Activated naive CD4-positive, alpha-beta T cell treated with anti-CD3 and anti-CD28 coated beads, Interleukin-2, amount 50 U/mL, for 72 hours (primary cell): ENCODE measurements at regions not wholly inside any gene's neighbourhood (a gene's known extent, or its start where the extent isn't known, plus 50 kb on each side); places are given as distances from the start of the nearest gene placed in this dataset.

Experiments used
- ATAC-seq, 2 donors: fragments of 150-1000 bp; cut with Tn5 transposase; 2 replicates each; pipeline ENCODE4 v1.10.0; 2021; ENCODE audit warnings: mild to moderate bottlenecking in 2 of 2, moderate library complexity in 2 of 2
- DNase-seq, 2 donors: peaks; one replicate each; pipeline ENCODE4 v3.0.0; 2021 to 2022; ENCODE audit warnings: low spot score in 2 of 2
- H3K27ac Mint-ChIP-seq, 2 donors: one replicate each; pipeline ENCODE4 v1.8.0; 2022; ENCODE audit warnings: mild to moderate bottlenecking in 2 of 2, mixed read lengths in 2 of 2
- H3K36me3 Mint-ChIP-seq, 2 donors: one replicate each; pipeline ENCODE4 v1.8.0; 2022; ENCODE audit warnings: mixed read lengths in 2 of 2
- H3K9me3 Mint-ChIP-seq, 2 donors: one replicate each; pipeline ENCODE4 v1.8.0; 2022; ENCODE audit warnings: mixed read lengths in 2 of 2

DNA sequence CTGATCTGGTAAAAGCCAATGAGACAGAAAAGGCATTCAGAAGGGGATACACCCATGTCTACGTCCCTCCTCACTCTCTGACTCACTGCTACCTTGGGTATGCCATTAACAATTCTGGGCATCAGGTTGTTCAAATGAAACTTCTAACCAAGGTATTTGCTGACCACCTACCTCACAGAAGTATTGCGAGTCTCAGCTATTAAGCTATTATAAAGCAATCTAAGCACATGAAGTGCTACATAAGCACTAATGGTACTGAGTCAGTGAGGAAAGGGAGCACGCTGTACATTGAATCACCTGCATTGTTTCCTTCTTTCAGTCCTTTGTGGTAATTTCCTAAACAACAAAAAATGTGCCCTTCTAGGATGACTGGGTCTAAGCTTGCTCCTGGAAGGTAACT, 62.8 kb upstream of the CCDC91 start:
- ATAC-seq (no peak), DNase-seq (no peak)
- Mint-ChIP-seq H3K36me3 (no peaks in the 10 kb centered on the region), H3K27ac (no peak overlapping the region), H3K9me3 (no peaks in the 10 kb centered on the region)

DNA sequence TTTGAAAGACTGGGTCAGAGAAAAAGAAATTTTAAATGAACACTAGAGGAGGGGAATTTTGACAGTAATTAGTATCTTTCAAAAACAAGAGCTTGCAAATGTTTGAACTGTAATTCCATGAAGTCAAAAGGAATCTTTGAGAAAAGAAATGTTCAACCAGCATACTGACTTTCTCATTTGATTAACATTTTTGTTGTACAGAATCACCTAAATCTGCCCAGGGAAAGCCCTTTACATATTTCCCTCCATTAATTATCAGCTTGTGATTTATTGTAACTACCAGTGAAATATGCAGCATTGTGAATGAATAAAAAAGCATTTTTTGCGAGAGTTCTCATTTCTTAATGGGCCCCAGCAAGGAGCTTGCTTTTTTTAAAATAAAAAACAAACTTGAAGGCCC, 61.2 kb upstream of the CCDC91 start:
- H3K36me3 Mint-ChIP-seq = no peaks in the 10 kb centered on the region
- H3K9me3 Mint-ChIP-seq = no peaks in the 10 kb centered on the region
- ATAC-seq = no peak
- no peak overlapping the region for H3K27ac Mint-ChIP-seq
- DNase-seq = no peak

DNA sequence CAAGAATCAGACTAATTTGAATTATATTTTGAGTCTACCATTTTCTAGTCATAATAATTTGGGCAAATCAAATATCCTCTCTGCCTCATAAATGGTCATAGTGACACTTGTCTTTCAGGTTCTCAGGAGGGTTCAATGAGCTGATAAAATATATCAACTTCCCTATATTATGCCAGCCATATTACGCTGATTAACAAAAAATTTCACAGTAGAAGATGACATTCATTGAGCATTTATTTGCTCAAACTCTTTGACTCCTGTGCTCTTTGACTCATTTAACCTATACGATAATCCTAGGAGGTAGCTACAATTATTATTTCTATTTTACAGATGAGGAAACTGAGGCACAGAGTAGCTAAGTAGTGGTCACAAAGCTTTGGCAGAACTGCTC, 60.0 kb upstream of the CCDC91 start:
- Mint-ChIP-seq H3K36me3 (no peaks in the 10 kb centered on the region), H3K27ac (no peak overlapping the region), H3K9me3 (no peaks in the 10 kb centered on the region)
- ATAC-seq (no peak), DNase-seq (no peak)

DNA sequence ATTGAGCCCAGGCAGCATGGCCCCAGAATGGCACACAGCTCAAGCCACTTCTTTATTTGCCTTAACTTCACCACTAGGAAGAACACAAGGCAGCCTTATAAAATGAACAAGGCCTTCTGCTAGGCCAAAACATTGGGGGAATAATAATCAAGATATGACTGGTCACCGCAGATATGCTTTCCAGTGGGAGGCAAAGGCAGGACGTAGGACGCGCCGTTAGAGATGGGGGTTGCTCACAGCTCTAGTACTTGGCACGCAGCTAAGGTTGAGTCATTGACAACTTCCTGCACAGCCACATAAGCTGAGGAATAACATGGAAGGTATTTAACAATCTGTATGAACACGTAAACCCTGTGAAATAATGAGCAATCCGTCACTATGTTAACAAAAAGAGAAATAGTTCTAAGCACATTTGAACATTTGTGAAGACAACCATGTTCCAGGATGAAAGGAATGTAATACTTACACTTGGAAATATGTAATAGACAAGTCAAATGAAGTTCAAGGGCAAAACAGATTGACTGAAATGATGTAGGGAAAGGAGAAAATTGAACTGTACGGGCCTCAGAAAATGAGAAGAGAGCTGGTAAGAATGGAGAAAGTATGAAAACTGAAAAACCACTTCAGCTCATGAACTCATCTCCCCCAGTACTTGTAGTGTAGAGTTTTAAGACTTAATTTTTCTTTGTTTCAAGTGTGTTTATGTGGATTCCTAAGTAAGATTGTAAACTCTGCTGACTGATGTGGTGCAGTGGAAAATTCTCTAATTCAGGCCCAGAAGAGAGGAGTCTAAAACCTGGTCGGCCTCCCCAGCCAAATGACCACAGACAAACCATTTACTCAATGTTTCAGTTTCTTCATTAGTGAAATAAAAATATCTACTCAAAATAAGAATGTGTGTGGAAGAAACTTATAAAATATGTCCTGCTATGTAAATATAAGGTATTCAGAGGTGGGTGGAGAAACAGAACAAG, 59.3 kb upstream of the CCDC91 start:
- no peaks in the 10 kb centered on the region for H3K9me3 Mint-ChIP-seq
- DNase-seq (no peak), ATAC-seq (peak in 1 of 2 donors; percentile 68)
- no peaks in the 10 kb centered on the region for H3K36me3 Mint-ChIP-seq
- H3K27ac Mint-ChIP-seq = no peak overlapping the region

DNA sequence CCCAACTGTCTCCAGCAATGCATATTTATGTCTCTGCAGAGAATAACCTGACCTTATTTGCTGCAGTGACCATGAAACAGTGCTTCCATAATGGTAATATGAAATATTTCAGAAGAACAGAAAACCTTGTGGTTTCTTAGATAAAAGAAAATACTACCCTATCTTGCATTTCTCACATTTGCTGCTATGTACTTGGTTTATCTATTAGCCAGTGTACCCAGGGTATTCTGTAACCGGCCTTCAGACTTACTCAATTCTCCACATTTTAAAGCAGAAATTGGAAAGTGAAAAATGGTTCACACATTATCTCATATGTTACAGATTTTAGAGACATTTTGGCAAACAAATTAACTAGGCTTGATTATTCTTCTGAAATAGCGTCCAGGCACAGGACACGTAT, 57.9 kb upstream of the CCDC91 start:
- no peak for ATAC-seq
- H3K36me3 Mint-ChIP-seq = no peaks in the 10 kb centered on the region
- H3K9me3 Mint-ChIP-seq = no peaks in the 10 kb centered on the region
- DNase-seq = no peak
- no peak overlapping the region for H3K27ac Mint-ChIP-seq

GRCh38 chr12:28135801-28136439, 54.3 kb upstream of the CCDC91 start:
- DNase-seq = no peak
- no peaks in the 10 kb centered on the region for H3K36me3 Mint-ChIP-seq
- H3K9me3 Mint-ChIP-seq = no peaks in the 10 kb centered on the region
- no peak for ATAC-seq
- H3K27ac Mint-ChIP-seq = no peak overlapping the region

- no peaks in the 10 kb centered on the region for H3K9me3 Mint-ChIP-seq
- no peak for ATAC-seq
- H3K27ac Mint-ChIP-seq = no peak overlapping the region
- no peak for DNase-seq
- H3K36me3 Mint-ChIP-seq = no peaks in the 10 kb centered on the region
Measured at GRCh38 chr12:28137414-28137813, 52.8 kb upstream of the CCDC91 start.

GRCh38 chr12:28140404-28140803, 49.9 kb upstream of the CCDC91 start:
- no peaks in the 10 kb centered on the region for H3K36me3 Mint-ChIP-seq
- ATAC-seq (no peak), DNase-seq (no peak)
- H3K9me3 Mint-ChIP-seq = no peaks in the 10 kb centered on the region
- H3K27ac Mint-ChIP-seq = no peak overlapping the region
